GM12878 (cell line): ENCODE measurements at regions not wholly inside any gene's neighbourhood (a gene's known extent, or its start where the extent isn't known, plus 50 kb on each side); places are given as distances from the start of the nearest gene placed in this dataset.

Experiments used
- ATAC-seq: fragments of 200-7000 bp; cut with Tn5 transposase; 3 replicates; pipeline ENCODE4 v1.9.1; 2020; ENCODE audit warnings: mild to moderate bottlenecking, moderate library complexity
- BruUV-seq: library from RNA; stranded (reverse); fragments of 400-500 nt; replicated peaks from 2 replicates; lab custom pipeline; 2021; lab: Mats Ljungman, UMichigan
- CTCF ChIA-PET: fragments of 300-600 bp; sonication (Branson Sonifier 250); formaldehyde crosslinking; extraction: SDS; loops from one replicate; lab custom pipeline; 2021; ENCODE audit warnings: inconsistent platforms; lab: Yijun Ruan, JAX
- POLR2A ChIA-PET: fragments of 350-600 bp; formaldehyde crosslinking; extraction: SDS; loops from one replicate; lab custom pipeline; 2021; ENCODE audit warnings: inconsistent platforms; lab: Charles Lee
- RAD21 ChIA-PET: fragments of 300-600 bp; sonication (Branson Sonifier 250); formaldehyde crosslinking; loops from one replicate; lab custom pipeline; 2023; ENCODE audit warnings: antibody characterized with exemption; ENCODE audit not compliant: unreplicated experiment; lab: Charles Lee
- SMC1A ChIA-PET: fragments of 300-600 bp; sonication (Branson Sonifier 250); formaldehyde crosslinking; loops from one replicate; lab custom pipeline; 2023; ENCODE audit not compliant: unreplicated experiment, uncharacterized antibody; lab: Charles Lee
- DNase-seq: peaks from one replicate; pipeline ENCODE4 v3.0.0-alpha.2; 2011; ENCODE audit warnings: low read depth, low spot score
- FAIRE-seq: peaks from 3 replicates; lab custom pipeline; 2011; peaks lifted over from hg19 to GRCh38; lab: Jason Lieb, UNC
- H2AFZ ChIP-seq: 2 replicates; pipeline ENCODE4 v1.6.0; 2011; ENCODE audit warnings: low read depth, low read length, control low read depth; ENCODE audit not compliant: control insufficient read depth
- H3K27ac ChIP-seq: 2 replicates; pipeline ENCODE4 v1.5.1; 2011; ENCODE audit warnings: control low read depth; ENCODE audit not compliant: control insufficient read depth, insufficient read depth
- H3K27me3 ChIP-seq, 2 experiments: replicated peaks in 1 of 2; 2 replicates each; pipeline versions ENCODE4 v1.6.0 to v1.6.1; 2011; ENCODE audit warnings: low read length in 1 of 2; ENCODE audit not compliant: control insufficient read depth in 2 of 2, insufficient read depth in 2 of 2
- H3K36me3 ChIP-seq, 2 experiments: 2 replicates each; pipeline ENCODE4 v1.5.1; 2011; ENCODE audit warnings: low read length in 1 of 2; ENCODE audit not compliant: control insufficient read depth in 2 of 2, insufficient read depth in 2 of 2
- H3K4me1 ChIP-seq: 2 replicates; pipeline ENCODE4 v1.6.1; 2011; ENCODE audit warnings: mild to moderate bottlenecking, low read length, moderate library complexity, mixed read lengths; ENCODE audit not compliant: control insufficient read depth, insufficient read depth
- H3K4me2 ChIP-seq: 2 replicates; pipeline ENCODE4 v1.6.0; 2011; ENCODE audit warnings: control low read depth; ENCODE audit not compliant: control insufficient read depth, insufficient read depth
- H3K4me3 ChIP-seq: fragments of 200-600 bp; sonication (generic); 2 replicates; pipeline ENCODE4 v1.5.1; 2016
- H3K79me2 ChIP-seq: 2 replicates; pipeline ENCODE4 v1.6.0; 2011; ENCODE audit warnings: low read length; ENCODE audit not compliant: control insufficient read depth, insufficient read depth
- H3K9ac ChIP-seq: 2 replicates; pipeline ENCODE4 v1.8.0; 2011; ENCODE audit warnings: low read length, control low read depth, mixed read lengths; ENCODE audit not compliant: control insufficient read depth, insufficient read depth
- H3K9me3 ChIP-seq: replicated peaks from 3 replicates; pipeline ENCODE4 v1.5.1; 2011; ENCODE audit warnings: mild to moderate bottlenecking, low read length; ENCODE audit not compliant: control insufficient read depth, insufficient read depth
- H4K20me1 ChIP-seq: 2 replicates; pipeline ENCODE4 v1.6.0; 2011; ENCODE audit not compliant: control insufficient read depth, insufficient read depth
- CUX1 ChIP-seq: IDR thresholded peaks from 2 replicates; pipeline ENCODE4 v1.6.1; 2012; ENCODE audit warnings: improper control_type of control experiment, low read depth, low read length; ENCODE audit not compliant: insufficient replicate concordance
- FOXM1 ChIP-seq: IDR thresholded peaks from 2 replicates; pipeline ENCODE4 v1.6.1; 2012; ENCODE audit warnings: low read depth, mild to moderate bottlenecking, inconsistent platforms, low read length, moderate library complexity
- NFYB ChIP-seq: IDR thresholded peaks from 2 replicates; pipeline ENCODE4 v1.6.1; 2011; ENCODE audit warnings: low read depth, mild to moderate bottlenecking, low read length, improper control_type of control experiment, moderate library complexity; ENCODE audit not compliant: insufficient read depth
- POLR2AphosphoS2 ChIP-seq: IDR thresholded peaks from 2 replicates; pipeline ENCODE4 v1.6.1; 2011; ENCODE audit warnings: low read depth, mild to moderate bottlenecking, low read length, improper control_type of control experiment, moderate library complexity
- YY1 ChIP-seq: IDR thresholded peaks from 2 replicates; pipeline ENCODE4 v1.6.1; 2011; ENCODE audit warnings: low read depth, mild to moderate bottlenecking, low read length
- ZNF622 ChIP-seq: fragments of 450-650 bp; IDR thresholded peaks from 2 replicates; pipeline ENCODE4 v1.6.1; 2017; ENCODE audit warnings: mild to moderate bottlenecking, inconsistent platforms
- WGBS: methylation state at CpG from one replicate; pipeline ENCODE4 v1.1.6; 2016; ENCODE audit warnings: low lambda C conversion rate; ENCODE audit not compliant: insufficient replicate concordance, insufficient coverage; ENCODE audit errors: missing lambda C conversion rate; 5-methylcytosine and 5-hydroxymethylcytosine counted together
- in situ Hi-C: fragments of 300-500 bp; cut with MboI; formaldehyde crosslinking; loops from 9 replicates; pipeline ENCODE4 v1.14.3; 2018; ENCODE audit warnings: mixed read lengths
- intact Hi-C: fragments of 100-400 bp; cut with micrococcal nuclease; formaldehyde crosslinking; loops from one replicate; pipeline ENCODE4 v1.14.2; 2022; ENCODE audit not compliant: unreplicated experiment

- ChIA-PET POLR2A (no interaction called here), CTCF (interaction anchor here (0.8 kb wide), 1 partner anchor 27 kb away, joined by 3 read pairs; no protein-coding TSS in a partner anchor), SMC1A (interaction anchor here (1.4 to 2.0 kb wide), 3 partner anchors 139 to 183 kb away, joined by 4 to 7 read pairs (median 4); no protein-coding TSS in a partner anchor), RAD21 (no interaction called here)
- Histone ChIP-seq H3K4me2 (no peak overlapping the region), H3K27ac (peak overlapping the region; percentile 75), H2AFZ (no peak overlapping the region), H3K9me3 (no peaks in the 10 kb centered on the region; the same call in 2 of the 3 replicates), H3K36me3 (no peaks in the 10 kb centered on the region), H4K20me1 (no peaks in the 10 kb centered on the region), H3K79me2 (no peaks in the 10 kb centered on the region), H3K4me1 (peaks cover 36% of the 10 kb centered on the region), H3K9ac (no peak overlapping the region), H3K27me3 (no peaks in the 10 kb centered on the region), H3K4me3 (no peak overlapping the region)
- in situ Hi-C loops, result no loop called here
- intact Hi-C loops, result no loop called here
- ATAC-seq, result no peak
- BruUV-seq, result no TSS peak
- no peak for TF ChIP-seq CUX1
- TF ChIP-seq POLR2AphosphoS2, result no peak
- no peak for TF ChIP-seq NFYB
- TF ChIP-seq ZNF622, result no peak
- TF ChIP-seq FOXM1, result no peak
- TF ChIP-seq YY1, result no peak
- no peak for DNase-seq
- no peak for FAIRE-seq
- 97% methylated on average over 2 of the region's 2 CpGs for WGBS
These were observed 65.0 kb upstream of the CCN6 start for GRCh38 chr6:111988926-111989325.
